GM21529 (cell line): ENCODE measurements at regions not wholly inside any gene's neighbourhood (a gene's known extent, or its start where the extent isn't known, plus 50 kb on each side); places are given as distances from the start of the nearest gene placed in this dataset.
"Not testable (repeated sequence)": the region's sequence is repeated elsewhere in the genome, so short reads cannot be mapped to it uniquely, and the experiment has no call there.

Experiments used
- ATAC-seq: cut with Tn5 transposase; IDR thresholded peaks from one replicate; pipeline ENCODE4 v1.9.1; 2021; ENCODE audit not compliant: unreplicated experiment

- ATAC-seq: no peak
These were observed 51.9 kb upstream of the USP9X start for GRCh38 chrX:41033299-41033698.

- not testable (repeated sequence) for ATAC-seq
These were observed 50.3 kb upstream of the USP9X start for GRCh38 chrX:41034902-41035301.
